A673 (cell line): ENCODE measurements at regions not wholly inside any gene's neighbourhood (a gene's known extent, or its start where the extent isn't known, plus 50 kb on each side); places are given as distances from the start of the nearest gene placed in this dataset.

Experiments
- BruUV-seq: library from RNA; stranded (reverse); fragments of 400-500 nt; replicated peaks from 2 replicates; lab custom pipeline; 2021; lab: Mats Ljungman, UMichigan
- CTCF ChIA-PET: fragments of 300-600 bp; sonication (Branson Sonifier 250); formaldehyde crosslinking; loops from one replicate; lab custom pipeline; 2022; ENCODE audit warnings: antibody characterized with exemption; lab: Charles Lee
- POLR2A ChIA-PET: fragments of 300-600 bp; sonication (Branson Sonifier 250); formaldehyde crosslinking; loops from one replicate; lab custom pipeline; 2022; ENCODE audit warnings: antibody characterized with exemption; ENCODE audit not compliant: low non-redundant PET; lab: Charles Lee
- DNase-seq: peaks from one replicate; pipeline ENCODE4 v3.0.0-alpha.2; 2015; ENCODE audit warnings: low spot score
- H3K27ac ChIP-seq: fragments of 200-600 bp; sonication (generic); 2 replicates; pipeline ENCODE4 v1.5.1; 2016; ENCODE audit warnings: mixed run types, low read depth, mild to moderate bottlenecking, mixed read lengths, antibody characterized with exemption, low read length; ENCODE audit not compliant: poor library complexity, severe bottlenecking
- H3K27me3 ChIP-seq: fragments of 200-600 bp; sonication (generic); replicated peaks from 2 replicates; pipeline ENCODE4 v1.6.1; 2017; ENCODE audit warnings: mixed run types, low read depth, mild to moderate bottlenecking, mixed read lengths, antibody characterized with exemption, low read length; ENCODE audit not compliant: insufficient read depth, poor library complexity
- H3K36me3 ChIP-seq: fragments of 200-600 bp; sonication (generic); 2 replicates; pipeline ENCODE4 v1.6.1; 2016; ENCODE audit warnings: mixed run types, mild to moderate bottlenecking, mixed read lengths, antibody characterized with exemption, low read length; ENCODE audit not compliant: insufficient read depth, poor library complexity, severe bottlenecking
- H3K4me1 ChIP-seq: fragments of 200-600 bp; sonication (generic); 2 replicates; pipeline ENCODE4 v1.6.1; 2017; ENCODE audit warnings: mixed run types, mild to moderate bottlenecking, mixed read lengths, antibody characterized with exemption, low read length; ENCODE audit not compliant: insufficient read depth, poor library complexity, severe bottlenecking
- H3K4me3 ChIP-seq: fragments of 200-600 bp; sonication (generic); 2 replicates; pipeline ENCODE4 v1.5.1; 2016; ENCODE audit warnings: low read depth, mixed run types, mild to moderate bottlenecking, mixed read lengths, low read length; ENCODE audit not compliant: poor library complexity, severe bottlenecking
- H3K9me3 ChIP-seq: fragments of 200-600 bp; sonication (generic); 2 replicates; pipeline ENCODE4 v1.6.1; 2016; ENCODE audit warnings: mixed run types, low read depth, mild to moderate bottlenecking, mixed read lengths, antibody characterized with exemption, low read length; ENCODE audit not compliant: poor library complexity, severe bottlenecking
- EZH2 ChIP-seq: fragments of 200-600 bp; sonication (generic); IDR thresholded peaks from 2 replicates; pipeline ENCODE4 v1.6.1; 2017; ENCODE audit warnings: borderline replicate concordance, low read depth, mild to moderate bottlenecking, mixed read lengths, antibody characterized with exemption, low read length; ENCODE audit not compliant: poor library complexity, severe bottlenecking
- intact Hi-C: fragments of 100-400 bp; cut with micrococcal nuclease; formaldehyde crosslinking; loops from one replicate; pipeline ENCODE4 v1.10.0; 2022; ENCODE audit not compliant: unreplicated experiment
- TF ChIP-seq, protein P1 (sequence below): fragments of 300-800, 200-600 bp; sonication (generic); conservative IDR thresholded peaks from 2 replicates; pipeline ENCODE4 v1.5.1; 2017; ENCODE audit warnings: low read depth, mild to moderate bottlenecking, antibody characterized with exemption, low read length, moderate library complexity, mixed read lengths

GRCh38 chr5:152255411-152255810 lies 149.7 kb downstream of the NMUR2 start:
- Histone ChIP-seq H3K9me3 (no peaks in the 10 kb centered on the region), H3K36me3 (no peaks in the 10 kb centered on the region), H3K27me3 (peaks cover 12% of the 10 kb centered on the region), H3K4me1 (no peaks in the 10 kb centered on the region), H3K27ac (no peak overlapping the region), H3K4me3 (no peak overlapping the region)
- ChIA-PET CTCF (no interaction called here), POLR2A (no interaction called here)
- TF ChIP-seq, protein P1, sequence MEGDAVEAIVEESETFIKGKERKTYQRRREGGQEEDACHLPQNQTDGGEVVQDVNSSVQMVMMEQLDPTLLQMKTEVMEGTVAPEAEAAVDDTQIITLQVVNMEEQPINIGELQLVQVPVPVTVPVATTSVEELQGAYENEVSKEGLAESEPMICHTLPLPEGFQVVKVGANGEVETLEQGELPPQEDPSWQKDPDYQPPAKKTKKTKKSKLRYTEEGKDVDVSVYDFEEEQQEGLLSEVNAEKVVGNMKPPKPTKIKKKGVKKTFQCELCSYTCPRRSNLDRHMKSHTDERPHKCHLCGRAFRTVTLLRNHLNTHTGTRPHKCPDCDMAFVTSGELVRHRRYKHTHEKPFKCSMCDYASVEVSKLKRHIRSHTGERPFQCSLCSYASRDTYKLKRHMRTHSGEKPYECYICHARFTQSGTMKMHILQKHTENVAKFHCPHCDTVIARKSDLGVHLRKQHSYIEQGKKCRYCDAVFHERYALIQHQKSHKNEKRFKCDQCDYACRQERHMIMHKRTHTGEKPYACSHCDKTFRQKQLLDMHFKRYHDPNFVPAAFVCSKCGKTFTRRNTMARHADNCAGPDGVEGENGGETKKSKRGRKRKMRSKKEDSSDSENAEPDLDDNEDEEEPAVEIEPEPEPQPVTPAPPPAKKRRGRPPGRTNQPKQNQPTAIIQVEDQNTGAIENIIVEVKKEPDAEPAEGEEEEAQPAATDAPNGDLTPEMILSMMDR = no peak
- TF ChIP-seq EZH2 = no peak
- no TSS peak for BruUV-seq
- DNase-seq = no peak
- intact Hi-C loops = no loop called here

DNA sequence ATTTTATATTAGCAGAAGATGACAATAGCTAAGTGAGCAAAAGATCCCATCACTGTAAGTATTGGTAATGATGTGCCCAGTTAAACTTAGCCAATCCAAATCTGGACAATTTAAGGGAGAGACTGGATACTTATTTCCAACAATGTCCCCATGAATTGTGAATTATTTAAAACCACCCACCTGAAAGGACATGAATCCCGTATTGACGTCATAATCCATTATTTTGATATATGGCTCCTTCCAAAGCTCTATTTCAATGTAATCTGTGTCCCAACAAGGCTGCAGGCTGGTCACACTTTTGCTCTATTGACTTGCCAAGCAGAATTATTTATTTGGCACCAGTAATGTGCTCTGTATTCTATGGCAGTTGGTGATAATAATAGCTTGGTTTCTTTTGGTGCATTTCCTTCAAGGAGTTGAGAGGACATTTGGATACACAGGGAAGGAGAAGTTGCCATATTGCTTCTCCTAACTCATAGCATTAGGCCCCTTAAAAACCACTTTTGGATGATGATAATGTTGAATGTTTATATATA lies 157.2 kb downstream of the NMUR2 start:
- H3K4me1 ChIP-seq = no peaks in the 10 kb centered on the region
- DNase-seq = no peak
- no peak overlapping the region for H3K27ac ChIP-seq
- intact Hi-C loops = no loop called here
- TF ChIP-seq, protein P1 = no peak
- TF ChIP-seq EZH2 = no peak
- no peaks in the 10 kb centered on the region for H3K27me3 ChIP-seq
- H3K9me3 ChIP-seq = no peaks in the 10 kb centered on the region
- ChIA-PET CTCF (no interaction called here), POLR2A (no interaction called here)
- no peak overlapping the region for H3K4me3 ChIP-seq
- H3K36me3 ChIP-seq = no peaks in the 10 kb centered on the region
- BruUV-seq = no TSS peak

DNA sequence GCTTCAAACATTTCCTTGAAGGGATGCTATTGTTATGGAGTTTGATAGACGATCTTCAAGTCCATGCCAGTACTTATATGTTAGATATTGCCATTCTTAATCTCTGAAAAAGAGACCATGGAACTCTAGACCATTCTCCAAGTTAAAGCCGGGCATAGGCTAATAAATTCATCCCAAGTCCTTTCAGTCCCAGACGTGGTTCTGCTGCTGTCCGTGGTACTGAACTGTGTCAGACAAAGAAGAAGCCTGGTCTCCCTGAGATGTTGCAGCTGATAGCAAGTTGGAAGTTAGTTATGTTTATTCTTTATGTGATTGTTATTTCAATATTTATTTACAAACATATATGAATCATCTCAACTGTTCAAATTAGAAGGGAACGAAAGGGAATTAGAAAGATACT lies 158.7 kb downstream of the NMUR2 start:
- Histone ChIP-seq H3K9me3 (no peaks in the 10 kb centered on the region), H3K27ac (no peak overlapping the region), H3K4me1 (no peaks in the 10 kb centered on the region), H3K27me3 (no peaks in the 10 kb centered on the region), H3K4me3 (no peak overlapping the region), H3K36me3 (no peaks in the 10 kb centered on the region)
- BruUV-seq = no TSS peak
- CTCF ChIA-PET = no interaction called here
- intact Hi-C loops = no loop called here
- TF ChIP-seq, protein P1 = no peak
- TF ChIP-seq EZH2 = no peak
- POLR2A ChIA-PET = no interaction called here
- peak; percentile 49 for DNase-seq
